ENCODE measurements at regions not wholly inside any gene's neighbourhood (a gene's known extent, or its start where the extent isn't known, plus 50 kb on each side); places are given as distances from the start of the nearest gene placed in this dataset.
"Not testable (repeated sequence)": the region's sequence is repeated elsewhere in the genome, so short reads cannot be mapped to it uniquely, and the experiment has no call there.

DNA sequence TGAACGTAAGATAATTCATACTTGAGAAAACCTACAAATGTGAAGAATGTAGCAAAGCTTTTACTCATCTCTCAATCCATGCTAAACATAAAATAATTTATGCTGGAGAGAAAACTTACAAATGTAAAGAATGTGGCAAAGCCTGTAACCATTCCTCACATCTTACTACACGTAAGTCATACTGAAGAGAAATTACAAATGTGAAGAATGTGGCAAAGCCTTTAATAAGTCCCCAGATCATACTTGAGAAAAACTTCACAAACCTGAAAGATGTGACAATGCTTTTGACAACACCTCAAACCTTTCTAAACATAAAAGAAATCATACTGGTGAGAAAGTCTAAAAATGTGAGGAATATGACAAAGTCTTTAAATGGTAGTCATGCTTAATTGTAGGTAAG, 89.4 kb downstream of the ZNF675 start:
- no peak for DNase-seq (ENCODE audit: low read depth)

DNA sequence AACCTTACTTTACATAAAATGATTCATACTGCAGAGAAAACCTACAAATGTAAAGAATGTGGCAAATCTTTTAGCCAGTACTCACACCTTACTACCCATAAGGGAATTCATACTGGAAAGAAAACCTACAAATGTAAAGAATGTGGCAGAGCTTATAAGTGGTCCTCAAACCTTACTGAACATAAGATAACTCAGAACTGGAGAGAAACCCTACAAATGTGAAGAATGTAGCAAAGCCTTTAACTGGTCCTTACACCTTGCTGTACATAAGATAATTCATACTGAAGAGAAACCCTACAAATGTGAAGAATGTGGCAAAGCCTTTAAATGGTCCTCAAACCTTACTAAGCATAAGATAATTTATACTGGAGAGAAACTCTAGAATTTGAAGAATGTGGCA, 90.1 kb downstream of the ZNF675 start:
- no peak for DNase-seq (ENCODE audit: low read depth)

DNA sequence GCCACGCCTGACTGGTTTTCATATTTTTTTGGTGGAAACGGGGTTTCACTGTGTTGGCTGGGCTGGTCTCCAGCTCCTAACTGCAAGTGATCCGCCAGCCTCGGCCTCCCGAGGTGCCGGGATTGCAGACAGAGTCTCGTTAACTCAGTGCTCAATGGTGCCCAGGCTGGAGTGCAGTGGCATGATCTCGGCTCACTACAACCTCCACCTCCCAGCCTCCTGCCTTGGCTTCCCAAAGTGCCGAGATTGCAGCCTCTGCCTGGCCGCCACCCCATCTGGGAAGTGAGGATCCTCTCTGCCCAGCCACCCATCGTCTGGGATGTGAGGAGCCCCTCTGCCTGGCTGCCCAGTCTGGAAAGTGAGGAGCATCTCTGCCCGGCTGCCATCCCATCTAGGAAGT, 92.7 kb downstream of the ZNF675 start:
- not testable (repeated sequence) for DNase-seq (ENCODE audit: low read depth)

DNA sequence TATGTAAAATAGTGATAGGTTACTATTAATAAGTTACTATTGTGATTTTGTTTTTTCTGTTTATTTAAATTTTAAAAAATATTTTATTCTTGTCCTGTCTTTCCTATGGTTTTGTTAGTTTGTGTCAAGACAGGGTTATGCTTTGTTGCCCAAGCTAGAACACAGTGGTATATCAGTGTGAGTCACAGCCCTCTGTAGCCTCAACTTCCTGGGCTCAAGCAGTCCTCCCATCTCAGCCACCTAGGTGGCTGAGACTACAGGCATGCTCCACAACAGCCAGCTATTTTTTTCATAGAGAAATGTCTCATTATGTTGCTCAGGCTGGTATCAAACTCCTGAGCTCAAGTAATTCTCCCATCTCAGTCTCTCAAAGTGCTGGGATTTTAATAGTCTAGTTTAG, 99.5 kb downstream of the ZNF675 start:
- DNase-seq (ENCODE audit: low read depth) = no peak

DNA sequence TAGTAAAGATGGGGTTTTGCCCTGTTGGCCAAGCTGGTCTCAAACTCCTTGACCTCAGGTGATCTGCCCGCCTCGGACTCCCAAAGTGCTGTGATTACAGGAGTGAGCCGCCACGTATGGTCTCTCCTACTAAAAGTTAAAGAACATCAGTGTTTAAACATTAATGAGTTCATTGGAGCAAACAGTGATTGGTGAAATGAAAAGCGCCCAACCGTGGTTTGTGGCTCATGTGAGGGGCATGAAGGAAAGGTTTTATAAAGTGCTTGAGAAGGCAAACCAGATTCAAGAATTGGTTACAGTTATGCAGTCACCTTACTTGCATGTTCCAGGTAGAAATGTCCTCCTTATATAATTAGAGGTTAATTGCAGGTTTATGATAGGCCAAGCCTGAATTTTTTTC, 109.5 kb downstream of the ZNF675 start:
- no peak for DNase-seq (ENCODE audit: low read depth)

DNA sequence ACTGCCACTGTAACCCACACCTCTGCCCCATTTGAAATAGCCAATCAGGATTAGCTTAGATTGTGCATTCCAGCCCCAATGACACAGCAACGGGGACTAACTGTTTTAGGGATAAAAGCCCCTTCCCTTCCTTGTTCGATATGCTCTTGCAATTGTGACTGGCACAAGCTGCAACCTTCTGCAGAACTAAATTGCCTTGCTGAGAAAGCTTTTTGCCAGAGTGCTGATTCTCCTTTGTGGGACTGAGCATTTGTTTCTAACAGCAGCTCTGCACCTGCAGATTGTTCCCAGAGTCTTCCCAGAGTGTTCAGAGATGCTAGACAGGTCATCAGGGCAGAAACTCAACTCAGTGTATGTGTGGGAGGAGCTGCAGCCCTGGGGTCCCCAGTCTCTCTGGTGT, 115.8 kb downstream of the ZNF675 start:
- DNase-seq (ENCODE audit: low read depth) = no peak

DNA sequence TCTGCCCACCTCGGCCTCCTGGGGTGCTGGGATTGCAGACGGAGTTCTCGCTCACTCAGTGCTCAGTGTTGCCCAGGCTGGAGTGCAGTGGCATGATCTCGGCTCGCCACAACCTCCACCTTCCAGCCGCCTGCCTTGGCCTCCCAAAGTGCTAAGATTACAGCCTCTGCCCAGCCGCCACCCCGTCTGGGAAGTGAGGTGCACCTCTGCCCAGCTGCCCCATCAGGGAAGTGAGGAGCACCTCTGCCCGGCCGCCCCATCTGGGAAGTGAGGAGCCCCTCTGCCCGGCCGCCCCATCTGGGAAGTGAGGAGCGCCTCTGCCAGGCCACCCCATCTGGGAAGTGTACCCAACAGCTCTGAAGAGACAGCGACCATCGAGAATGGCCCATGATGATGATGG, 118.9 kb downstream of the ZNF675 start:
- not testable (repeated sequence) for DNase-seq (ENCODE audit: low read depth)

DNA sequence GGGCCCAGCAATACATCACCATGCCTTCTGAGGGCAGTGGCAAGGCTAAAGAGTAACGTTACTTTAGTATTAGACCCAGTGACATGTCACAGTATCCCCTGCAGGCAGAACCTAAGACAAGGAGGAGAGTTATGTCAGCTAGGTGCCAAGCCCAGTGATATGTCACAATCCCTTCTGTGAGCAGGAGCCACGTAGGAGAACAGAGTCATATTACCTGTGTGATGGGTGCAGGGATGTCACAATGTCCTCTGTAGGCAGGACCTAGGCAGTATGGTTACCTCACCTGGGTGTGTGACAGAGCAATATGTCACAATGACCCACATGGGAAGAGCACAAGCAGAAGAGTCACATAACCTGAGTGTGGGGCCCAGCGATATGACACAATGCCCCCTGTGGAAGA, 121.8 kb downstream of the ZNF675 start:
- no peak for DNase-seq (ENCODE audit: low read depth)

DNA sequence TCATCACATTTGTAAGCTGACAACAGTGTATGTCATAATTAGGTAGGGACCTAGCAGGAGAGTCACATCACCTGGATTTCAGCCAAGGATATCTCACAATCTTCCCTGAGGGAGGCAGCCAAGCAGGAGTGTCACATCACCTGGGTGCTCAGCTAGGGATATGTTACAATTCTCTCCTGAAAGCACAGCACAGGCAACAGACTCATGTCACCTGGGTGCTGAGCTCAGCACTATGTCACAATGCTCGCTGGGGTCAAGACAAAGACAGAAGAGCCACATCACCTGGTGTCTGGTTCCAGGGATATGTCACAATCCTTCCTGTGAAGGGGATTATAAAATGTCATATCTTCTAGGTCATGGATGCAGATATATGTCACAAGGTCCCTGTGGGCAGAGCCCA, 123.7 kb downstream of the ZNF675 start:
- no peak for DNase-seq (ENCODE audit: low read depth)

DNA sequence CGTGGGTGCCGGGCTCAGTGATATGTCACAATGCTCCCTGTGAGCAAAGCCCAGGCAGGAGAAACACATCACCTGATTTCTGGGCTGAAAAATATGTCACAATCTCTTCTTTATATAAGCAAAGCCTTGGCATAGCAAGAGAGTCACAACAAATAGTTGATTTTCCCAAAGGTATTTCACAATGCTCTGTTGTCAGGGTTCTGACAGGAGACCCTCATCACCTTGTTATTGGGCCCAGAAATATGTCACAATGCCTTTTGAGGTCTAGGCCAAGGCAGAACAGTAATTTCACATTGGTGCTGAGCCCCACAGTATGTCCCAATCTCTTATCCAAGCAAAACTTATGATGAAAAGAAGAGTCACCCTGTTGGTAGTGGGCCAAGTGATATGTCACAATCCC, 125.7 kb downstream of the ZNF675 start:
- no peak for DNase-seq (ENCODE audit: low read depth)

DNA sequence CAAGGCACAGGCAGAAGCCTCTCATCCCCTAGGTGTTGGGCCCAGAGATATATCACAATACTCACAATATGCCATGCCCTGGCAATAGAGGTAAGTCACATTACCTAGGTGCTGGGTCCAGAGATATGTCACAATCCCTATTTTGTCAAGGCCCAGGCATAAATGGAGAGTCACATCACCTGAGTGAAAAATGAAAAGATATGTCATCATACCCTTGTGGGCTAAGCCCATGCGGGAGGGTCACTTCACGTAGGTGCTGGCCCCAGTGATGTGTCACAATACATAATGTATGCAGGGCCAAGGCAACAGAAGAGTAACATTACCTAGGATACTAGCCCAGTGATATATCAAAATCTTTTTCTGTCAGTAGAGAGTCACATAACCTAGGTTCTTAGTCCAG, 127.0 kb downstream of the ZNF675 start:
- DNase-seq (ENCODE audit: low read depth) = no peak

DNA sequence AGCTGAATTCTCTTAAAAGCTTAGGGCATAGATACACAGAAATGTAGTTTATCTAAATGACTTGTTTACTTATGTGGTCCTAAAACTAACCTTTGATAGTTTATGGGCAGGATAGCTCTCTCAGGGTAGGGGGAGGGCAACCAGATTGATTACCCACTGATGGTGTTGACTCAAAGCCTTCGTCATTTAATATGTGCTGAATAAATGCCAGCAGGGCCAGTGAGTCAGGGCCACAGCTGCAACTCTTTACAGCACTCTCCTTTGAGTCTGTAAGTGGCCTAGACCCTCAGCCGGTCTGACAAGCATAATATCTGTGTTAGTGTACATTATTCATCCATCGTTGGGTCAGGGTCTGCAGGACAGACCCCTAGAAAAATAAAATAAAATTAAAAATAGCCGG, 128.5 kb downstream of the ZNF675 start:
- no peak for DNase-seq (ENCODE audit: low read depth)

DNA sequence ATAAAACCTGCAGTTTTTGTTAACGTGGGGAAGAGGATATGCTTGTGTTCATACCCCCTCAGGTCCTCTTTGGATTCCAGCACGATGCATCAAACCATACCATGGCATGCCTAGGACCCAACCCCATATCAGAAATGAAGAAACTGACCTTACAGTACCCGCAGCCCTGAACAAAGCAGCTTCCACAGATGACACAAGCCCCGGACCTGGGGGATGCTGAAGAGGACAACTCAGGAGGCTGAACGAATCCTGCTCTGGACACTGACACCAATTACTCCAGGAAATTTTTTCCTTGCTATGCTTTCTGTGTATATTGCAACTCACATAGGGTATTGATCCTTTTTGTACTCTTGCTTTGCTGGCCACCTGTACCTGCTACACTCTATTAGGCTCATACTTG, 129.6 kb downstream of the ZNF675 start:
- DNase-seq (ENCODE audit: low read depth) = no peak

DNA sequence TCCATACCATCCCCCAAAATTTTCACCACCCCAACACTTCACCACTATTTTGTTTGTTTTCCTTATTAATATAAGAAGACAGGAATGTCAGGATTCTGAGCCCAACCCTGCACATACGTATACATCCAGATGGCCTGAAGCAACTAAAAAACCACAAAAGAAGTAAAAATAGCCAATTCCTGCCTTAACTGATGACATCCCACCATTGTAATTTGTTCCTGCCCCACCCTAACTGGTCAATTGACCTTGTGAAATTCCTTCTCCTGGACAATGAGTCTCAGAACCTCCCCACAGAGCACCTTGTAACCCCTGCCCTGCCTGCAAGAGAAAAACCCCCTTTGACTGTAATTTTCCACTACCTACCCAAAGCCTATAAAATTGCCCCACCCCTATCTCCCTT, 132.5 kb downstream of the ZNF675 start:
- DNase-seq (ENCODE audit: low read depth) = no peak

DNA sequence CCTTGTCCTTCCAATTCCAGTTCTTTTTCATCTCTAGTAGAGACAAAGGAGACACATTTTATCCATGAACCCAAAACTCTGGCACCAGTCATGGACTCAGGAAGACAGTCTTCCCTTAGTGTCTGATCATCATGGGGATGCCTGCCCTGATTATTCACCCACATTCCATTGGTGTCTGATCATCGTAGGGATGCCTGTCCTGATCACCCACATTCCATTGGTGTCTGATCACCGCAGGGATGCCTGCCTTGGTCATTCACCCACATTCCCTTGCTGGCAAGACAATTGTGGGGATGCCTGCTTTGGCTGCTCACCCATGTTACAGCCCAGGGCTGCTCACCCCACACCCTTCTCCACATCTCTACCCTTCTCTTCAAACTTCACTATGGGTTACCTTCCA, 136.9 kb downstream of the ZNF675 start:
- DNase-seq (ENCODE audit: low read depth) = not testable (repeated sequence)

DNA sequence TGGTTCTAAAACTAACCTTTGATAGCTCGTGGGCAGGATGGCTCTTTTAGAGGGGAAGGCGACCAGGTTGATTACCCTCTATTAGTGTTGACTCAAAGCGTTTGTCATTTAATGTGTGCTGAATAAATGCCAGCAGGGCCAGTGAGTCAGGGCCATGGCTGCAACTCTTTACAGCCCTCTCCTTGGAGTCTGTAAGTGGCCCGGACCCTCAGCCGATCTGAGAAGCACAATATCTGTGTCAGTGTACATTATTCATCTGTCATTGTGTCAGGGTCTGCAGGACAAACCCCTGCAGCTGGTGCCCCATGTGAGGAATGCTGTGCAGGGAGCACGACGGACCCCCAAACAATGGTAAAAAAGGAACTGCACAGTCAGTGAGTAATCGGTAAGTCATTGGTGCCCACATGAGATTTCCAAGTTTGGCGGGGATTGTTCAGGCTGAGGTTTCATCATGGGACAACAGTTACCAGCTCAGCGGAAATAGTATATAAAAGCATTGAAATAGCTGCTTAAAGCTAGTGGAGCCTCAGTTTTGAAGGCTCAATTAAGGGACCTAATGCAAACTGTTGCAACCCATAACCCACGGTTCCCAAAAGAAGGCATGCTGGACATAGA, 139.1 kb downstream of the ZNF675 start:
- DNase-seq (ENCODE audit: low read depth) = no peak

DNA sequence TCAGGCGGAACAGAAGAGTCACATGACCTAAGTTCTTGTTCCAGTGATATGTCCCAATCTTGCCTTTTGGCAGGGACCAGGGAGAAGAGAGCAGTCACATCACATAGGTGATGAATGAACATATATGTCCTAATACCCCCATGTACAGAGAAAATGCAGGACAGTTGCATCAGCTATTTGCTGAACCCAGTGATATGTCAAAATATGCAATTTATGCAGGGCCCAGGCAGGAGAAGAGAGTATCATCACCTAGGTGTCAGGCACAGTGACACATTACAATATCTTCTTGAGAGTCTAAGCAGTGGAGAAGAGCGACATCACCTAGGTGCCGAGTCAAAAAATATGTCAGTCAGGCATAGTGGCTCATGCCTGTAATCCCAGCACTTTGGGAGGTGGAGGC, 139.9 kb downstream of the ZNF675 start:
- no peak for DNase-seq (ENCODE audit: low read depth)

DNA sequence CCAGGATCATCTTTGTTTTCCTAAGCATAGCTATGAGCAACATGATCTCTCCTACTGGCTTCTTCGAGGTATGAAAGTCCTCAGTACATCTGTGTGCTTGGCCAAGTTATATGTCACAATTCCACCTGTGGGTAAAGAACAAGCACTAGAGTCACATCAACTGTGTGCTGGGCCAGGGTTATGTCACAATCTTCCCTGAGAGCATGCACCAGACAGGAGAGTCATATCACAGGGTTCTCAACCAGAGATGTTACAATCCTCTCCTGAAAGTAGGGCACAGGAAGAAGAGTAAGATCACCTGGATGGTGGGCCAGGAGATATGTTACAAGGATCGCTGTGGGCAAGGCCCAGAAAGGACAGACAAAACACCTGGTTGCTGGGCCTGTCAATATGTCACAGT, 143.7 kb downstream of the ZNF675 start:
- DNase-seq (ENCODE audit: low read depth) = no peak

DNA sequence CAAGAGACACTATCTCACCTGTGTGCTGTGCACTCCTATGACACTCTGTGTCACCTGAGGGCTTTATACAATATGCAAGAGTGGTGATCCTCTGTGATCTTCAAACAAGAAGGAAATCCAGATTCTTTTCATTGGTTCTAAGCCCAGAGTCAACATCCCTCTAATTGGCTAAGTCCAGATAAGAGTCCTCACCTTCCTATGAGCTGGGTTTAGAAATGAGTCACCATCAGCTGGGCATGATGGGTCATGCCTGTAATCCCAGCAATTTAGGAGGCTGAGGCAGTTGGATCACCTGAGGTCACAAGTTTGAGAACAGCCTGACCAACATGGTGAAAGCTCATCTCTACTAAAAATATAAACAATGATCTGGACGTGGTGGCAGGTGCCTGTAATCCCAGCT, 144.4 kb downstream of the ZNF675 start:
- no peak for DNase-seq (ENCODE audit: low read depth)

DNA sequence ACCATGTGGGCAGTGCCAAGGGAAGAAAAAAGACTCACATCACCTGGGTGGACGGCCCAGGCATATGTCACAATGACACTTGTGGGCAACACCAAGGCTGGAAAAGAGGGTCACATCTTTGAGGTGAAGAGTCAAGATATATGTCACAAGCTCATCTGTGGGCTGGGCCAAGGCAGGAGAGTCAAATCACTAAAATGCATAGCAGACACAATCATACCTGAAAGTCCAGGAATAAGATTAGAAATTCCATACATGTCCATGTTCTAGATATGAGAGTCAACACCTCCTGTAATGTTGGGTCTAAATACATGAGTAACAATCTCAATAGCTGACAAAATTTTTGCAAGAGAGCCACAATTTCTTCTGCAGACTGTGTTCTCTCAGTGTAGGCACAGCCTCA, 145.0 kb downstream of the ZNF675 start:
- DNase-seq (ENCODE audit: low read depth) = no peak

DNA sequence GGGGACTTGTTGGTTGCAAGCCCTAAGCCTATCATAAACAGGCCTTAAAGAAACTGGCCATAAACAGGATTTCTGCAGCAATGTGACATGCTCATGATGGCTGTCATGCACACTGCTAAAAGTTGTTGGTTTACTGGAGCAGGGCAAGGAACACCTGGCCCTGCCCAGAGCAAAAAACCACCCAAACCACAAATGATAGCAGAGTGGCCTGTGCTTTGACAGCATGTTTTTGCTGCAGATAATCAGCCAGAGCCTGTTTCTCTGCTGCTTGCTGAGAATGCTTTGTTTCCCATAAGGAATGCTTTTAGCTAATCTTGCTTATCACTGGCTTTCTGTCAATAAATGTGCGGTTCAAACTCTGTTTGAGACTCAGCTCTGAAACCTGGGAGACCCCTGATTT, 144.9 kb upstream of the ZNF91 start:
- DNase-seq (ENCODE audit: low read depth) = not testable (repeated sequence)

DNA sequence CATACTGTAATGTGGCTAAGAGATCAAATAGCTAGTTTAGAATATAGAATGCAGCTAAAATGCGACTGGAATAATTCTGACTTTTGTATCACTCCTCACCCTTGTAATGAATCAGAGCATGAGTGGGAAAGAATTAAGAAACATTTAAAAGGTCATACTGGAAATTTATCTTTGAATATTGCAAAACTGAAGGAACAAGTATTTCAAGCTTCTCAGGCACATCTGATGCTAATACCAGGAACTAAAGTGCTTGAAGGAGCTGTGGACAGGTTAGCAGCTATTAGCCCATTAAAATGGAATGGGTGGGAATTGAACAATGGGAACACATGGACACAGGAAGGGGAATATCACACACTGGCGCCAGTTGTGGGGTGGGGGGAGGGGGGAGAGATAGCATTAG, 144.2 kb upstream of the ZNF91 start:
- DNase-seq (ENCODE audit: low read depth) = no peak

DNA sequence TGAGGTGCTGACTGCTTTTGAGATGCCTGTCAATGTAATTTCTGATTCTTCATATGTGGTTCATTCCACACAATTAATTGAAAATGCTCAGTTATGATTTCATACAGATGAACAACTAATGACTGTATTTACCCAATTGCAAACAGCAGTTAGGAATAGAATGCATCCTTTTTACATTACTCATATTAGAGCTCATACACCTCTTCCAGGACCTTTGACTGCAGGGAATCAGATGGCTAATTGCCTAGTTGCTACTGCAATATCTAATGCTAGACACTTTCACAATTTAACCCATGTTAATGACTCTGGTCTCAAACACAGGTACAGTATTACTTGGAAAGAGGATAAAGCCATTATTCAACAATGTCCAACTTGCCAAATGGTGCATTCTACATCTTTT, 141.9 kb upstream of the ZNF91 start:
- DNase-seq (ENCODE audit: low read depth) = not testable (repeated sequence)

DNA sequence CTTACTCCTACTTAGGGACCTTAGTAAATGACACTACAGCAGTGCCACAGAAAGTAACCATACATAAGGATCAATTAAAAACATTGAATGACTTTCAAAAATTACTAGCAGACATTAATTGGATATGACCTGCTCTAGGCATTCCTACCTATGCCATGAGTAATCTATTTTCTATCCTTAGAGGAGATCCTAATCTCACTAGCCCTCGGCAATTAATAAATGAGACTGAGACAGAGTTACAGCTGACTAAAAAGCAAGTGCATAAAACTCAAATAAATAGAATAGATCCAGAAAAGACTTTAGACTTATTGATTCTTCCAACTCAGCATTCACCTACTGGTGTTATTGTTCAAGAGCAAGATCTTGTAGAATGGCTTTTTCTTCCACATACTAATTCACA, 141.1 kb upstream of the ZNF91 start:
- not testable (repeated sequence) for DNase-seq (ENCODE audit: low read depth)

DNA sequence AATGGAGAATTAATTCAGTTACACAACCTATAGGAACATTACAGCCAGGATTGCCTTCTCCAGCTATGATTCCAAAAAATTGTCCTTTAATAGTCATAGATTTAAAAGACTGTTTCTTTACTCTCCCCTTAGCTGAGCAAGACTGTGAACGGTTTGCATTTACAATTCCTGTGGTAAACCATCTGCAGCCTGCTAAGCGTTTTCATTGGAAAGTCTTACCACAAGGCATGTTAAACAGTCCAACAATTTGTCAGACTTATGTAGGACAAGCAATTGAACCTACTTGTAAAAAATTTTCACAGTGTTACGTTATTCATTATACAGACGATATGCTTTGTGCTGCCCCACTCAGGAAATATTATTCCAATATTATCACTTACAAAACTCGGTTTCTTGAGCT, 140.6 kb upstream of the ZNF91 start:
- DNase-seq (ENCODE audit: low read depth) = not testable (repeated sequence)

All from renal cortical epithelial cell (primary cell).